Esophagus muscularis mucosa (tissue), 4 donors: ENCODE measurements at regions not wholly inside any gene's neighbourhood (a gene's known extent, or its start where the extent isn't known, plus 50 kb on each side); places are given as distances from the start of the nearest gene placed in this dataset.

Source experiments
- EP300 ChIP-seq: sonication (generic); formaldehyde crosslinking; IDR thresholded peaks from one replicate; pipeline ENCODE4 v1.6.1; 2017; ENCODE audit warnings: antibody characterized with exemption
- POLR2A ChIP-seq: fragments of 450-650 bp; IDR thresholded peaks from one replicate; pipeline ENCODE4 v1.6.1; 2017; ENCODE audit warnings: antibody characterized with exemption, moderate library complexity, mild to moderate bottlenecking, low read depth
- POLR2AphosphoS5 ChIP-seq, 2 donors: sonication (generic); formaldehyde crosslinking; IDR thresholded peaks; one replicate each; pipeline ENCODE4 v1.6.1; 2017; ENCODE audit warnings: antibody characterized with exemption in 2 of 2
- TF ChIP-seq, protein P1 (sequence below), 3 experiments: fragments of 200-600 bp in 2 of 3; fragments of 450-650 bp in 1 of 3; sonication (generic) in 2 of 3; IDR thresholded peaks; one replicate each; pipeline ENCODE4 v1.5.1; 2017 to 2019; ENCODE audit warnings: antibody characterized with exemption in 3 of 3, mild to moderate bottlenecking in 2 of 3, moderate library complexity in 1 of 3

DNA sequence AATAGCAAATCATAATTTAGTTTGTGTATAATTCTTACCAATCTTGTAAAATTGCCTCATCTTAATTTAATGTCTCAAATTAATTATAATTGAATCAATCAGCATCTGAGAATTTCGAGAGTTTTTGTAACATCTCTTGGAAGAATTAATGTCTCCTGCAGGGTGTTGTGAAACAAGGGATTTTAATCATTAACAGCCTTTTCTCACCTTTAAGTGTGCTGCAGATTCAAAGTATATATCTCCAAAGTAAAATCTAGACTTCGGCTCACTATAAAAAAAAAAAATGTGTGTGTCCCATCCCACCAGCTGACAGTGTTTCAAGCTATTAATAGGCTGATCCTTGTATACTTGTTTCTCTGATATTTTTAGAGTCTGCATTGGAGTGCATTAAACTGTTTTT lies 603.1 kb downstream of the ETNK1 start:
- TF ChIP-seq, protein P1, sequence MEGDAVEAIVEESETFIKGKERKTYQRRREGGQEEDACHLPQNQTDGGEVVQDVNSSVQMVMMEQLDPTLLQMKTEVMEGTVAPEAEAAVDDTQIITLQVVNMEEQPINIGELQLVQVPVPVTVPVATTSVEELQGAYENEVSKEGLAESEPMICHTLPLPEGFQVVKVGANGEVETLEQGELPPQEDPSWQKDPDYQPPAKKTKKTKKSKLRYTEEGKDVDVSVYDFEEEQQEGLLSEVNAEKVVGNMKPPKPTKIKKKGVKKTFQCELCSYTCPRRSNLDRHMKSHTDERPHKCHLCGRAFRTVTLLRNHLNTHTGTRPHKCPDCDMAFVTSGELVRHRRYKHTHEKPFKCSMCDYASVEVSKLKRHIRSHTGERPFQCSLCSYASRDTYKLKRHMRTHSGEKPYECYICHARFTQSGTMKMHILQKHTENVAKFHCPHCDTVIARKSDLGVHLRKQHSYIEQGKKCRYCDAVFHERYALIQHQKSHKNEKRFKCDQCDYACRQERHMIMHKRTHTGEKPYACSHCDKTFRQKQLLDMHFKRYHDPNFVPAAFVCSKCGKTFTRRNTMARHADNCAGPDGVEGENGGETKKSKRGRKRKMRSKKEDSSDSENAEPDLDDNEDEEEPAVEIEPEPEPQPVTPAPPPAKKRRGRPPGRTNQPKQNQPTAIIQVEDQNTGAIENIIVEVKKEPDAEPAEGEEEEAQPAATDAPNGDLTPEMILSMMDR (IDR thresholded peaks at IDR 0.05) = no peak
- no peak for TF ChIP-seq POLR2A
- TF ChIP-seq POLR2AphosphoS5 (IDR thresholded peaks at IDR 0.05) = no peak
- TF ChIP-seq EP300 = no peak
